ENCODE measurements at regions not wholly inside any gene's neighbourhood (a gene's known extent, or its start where the extent isn't known, plus 50 kb on each side); places are given as distances from the start of the nearest gene placed in this dataset.

- H3K36me3 ChIP-seq (ENCODE audit: control insufficient read depth in 2 of 3, insufficient read depth in 3 of 3, low read length in 3 of 3), result no peaks in the 10 kb centered on the region
- H3K27me3 Mint-ChIP-seq, result peaks cover 0 to 11% (median 3%) of the 10 kb centered on the region in 5 donors
- H3K27me3 ChIP-seq (ENCODE audit: control insufficient read depth in 2 of 2, insufficient read depth in 2 of 2, low read length in 2 of 2), result no peaks in the 10 kb centered on the region
- intact Hi-C loops (cut with micrococcal nuclease), result no loop called here
- H3K4me3 Mint-ChIP-seq, result no peak overlapping the region
- H3K4me3 ChIP-seq (ENCODE audit: low read length), result no peak overlapping the region
- ChIA-PET CTCF (interaction anchor here (0.6 kb wide), 1 partner anchor 1846 kb away, joined by 3 read pairs; no protein-coding TSS in a partner anchor), POLR2A (no interaction called here)
- H3K9me3 Mint-ChIP-seq, result peaks cover 0 to 4% (median 0%) of the 10 kb centered on the region in 11 donors
- ATAC-seq, result no peak
- H3K4me1 ChIP-seq (ENCODE audit: control insufficient read depth in 2 of 2, insufficient read depth in 2 of 2, low read length in 2 of 2), result no peaks in the 10 kb centered on the region
- H3K4me1 Mint-ChIP-seq, result peaks cover 0 to 4% (median 0%) of the 10 kb centered on the region in 7 donors
- no peak overlapping the region for H3K27ac ChIP-seq (ENCODE audit: low read depth, low read length)
- H3K9me3 ChIP-seq (ENCODE audit: control insufficient read depth in 2 of 3, low read length in 3 of 3), result no peaks in the 10 kb centered on the region
- no peak for DNase-seq
- no peaks in the 10 kb centered on the region for H3K36me3 Mint-ChIP-seq
- H3K27ac Mint-ChIP-seq, result no peak overlapping the region
These were observed 62.2 kb upstream of the KIF13A start for GRCh38 chr6:18049646-18050045.

- Histone ChIP-seq H3K9me3 (ENCODE audit: control insufficient read depth in 2 of 3, low read length in 3 of 3) (no peaks in the 10 kb centered on the region), H3K4me3 (ENCODE audit: low read length) (no peak overlapping the region), H3K36me3 (ENCODE audit: control insufficient read depth in 2 of 3, insufficient read depth in 3 of 3, low read length in 3 of 3) (no peaks in the 10 kb centered on the region), H3K27ac (ENCODE audit: low read depth, low read length) (no peak overlapping the region), H3K27me3 (ENCODE audit: control insufficient read depth in 2 of 2, insufficient read depth in 2 of 2, low read length in 2 of 2) (no peaks in the 10 kb centered on the region), H3K4me1 (ENCODE audit: control insufficient read depth in 2 of 2, insufficient read depth in 2 of 2, low read length in 2 of 2) (no peaks in the 10 kb centered on the region)
- H3K36me3 Mint-ChIP-seq, result no peaks in the 10 kb centered on the region
- DNase-seq (no peak), ATAC-seq (no peak)
- peaks cover 0 to 4% (median 0%) of the 10 kb centered on the region in 7 donors for H3K4me1 Mint-ChIP-seq
- H3K27ac Mint-ChIP-seq, result no peak overlapping the region
- peaks cover 0 to 7% (median 3%) of the 10 kb centered on the region in 5 donors for H3K27me3 Mint-ChIP-seq
- H3K4me3 Mint-ChIP-seq, result no peak overlapping the region
- intact Hi-C loops (cut with micrococcal nuclease), result no loop called here
- CTCF ChIA-PET, result interaction anchor here (0.6 kb wide), 1 partner anchor 1845 kb away, joined by 3 read pairs; no protein-coding TSS in a partner anchor
- POLR2A ChIA-PET, result no interaction called here
- peaks cover 0 to 4% (median 0%) of the 10 kb centered on the region in 11 donors for H3K9me3 Mint-ChIP-seq
These were observed 61.7 kb upstream of the KIF13A start for GRCh38 chr6:18048953-18049630.

GRCh38 chr6:18047406-18047805, 60.0 kb upstream of the KIF13A start:
- ATAC-seq, result no peak

GRCh38 chr6:18045507-18045906, 58.1 kb upstream of the KIF13A start:
- intact Hi-C loops (cut with micrococcal nuclease), result no loop called here
- H3K27ac ChIP-seq (ENCODE audit: low read depth, low read length), result no peak overlapping the region
- H3K27me3 ChIP-seq (ENCODE audit: control insufficient read depth in 2 of 2, insufficient read depth in 2 of 2, low read length in 2 of 2), result no peaks in the 10 kb centered on the region
- no peak overlapping the region for H3K27ac Mint-ChIP-seq
- H3K4me1 ChIP-seq (ENCODE audit: control insufficient read depth in 2 of 2, insufficient read depth in 2 of 2, low read length in 2 of 2), result no peaks in the 10 kb centered on the region
- ChIA-PET POLR2A (no interaction called here), CTCF (no interaction called here)
- DNase-seq, result no peak
- no peak overlapping the region for H3K4me3 Mint-ChIP-seq
- H3K9me3 ChIP-seq (ENCODE audit: control insufficient read depth in 2 of 3, low read length in 3 of 3), result no peaks in the 10 kb centered on the region
- no peaks in the 10 kb centered on the region for H3K36me3 ChIP-seq (ENCODE audit: control insufficient read depth in 2 of 3, insufficient read depth in 3 of 3, low read length in 3 of 3)
- peaks cover 0 to 3% (median 0%) of the 10 kb centered on the region in 5 donors for H3K27me3 Mint-ChIP-seq
- H3K36me3 Mint-ChIP-seq, result no peaks in the 10 kb centered on the region
- ATAC-seq, result no peak
- H3K9me3 Mint-ChIP-seq, result peaks cover 0 to 4% (median 0%) of the 10 kb centered on the region in 11 donors
- no peak overlapping the region for H3K4me3 ChIP-seq (ENCODE audit: low read length)
- peaks cover 0 to 4% (median 0%) of the 10 kb centered on the region in 7 donors for H3K4me1 Mint-ChIP-seq

More at GRCh38 chr6:18047406-18047805, 60.0 kb upstream of the KIF13A start:
- Histone ChIP-seq H3K36me3 (ENCODE audit: control insufficient read depth in 2 of 3, insufficient read depth in 3 of 3, low read length in 3 of 3) (no peaks in the 10 kb centered on the region), H3K27ac (ENCODE audit: low read depth, low read length) (no peak overlapping the region), H3K9me3 (ENCODE audit: control insufficient read depth in 2 of 3, low read length in 3 of 3) (no peaks in the 10 kb centered on the region), H3K27me3 (ENCODE audit: control insufficient read depth in 2 of 2, insufficient read depth in 2 of 2, low read length in 2 of 2) (no peaks in the 10 kb centered on the region), H3K4me3 (ENCODE audit: low read length) (no peak overlapping the region), H3K4me1 (ENCODE audit: control insufficient read depth in 2 of 2, insufficient read depth in 2 of 2, low read length in 2 of 2) (no peaks in the 10 kb centered on the region)
- Mint-ChIP-seq H3K4me3 (no peak overlapping the region), H3K27me3 (peaks cover 0 to 3% (median 0%) of the 10 kb centered on the region in 5 donors), H3K4me1 (peaks cover 0 to 4% (median 0%) of the 10 kb centered on the region in 7 donors), H3K36me3 (no peaks in the 10 kb centered on the region), H3K27ac (no peak overlapping the region), H3K9me3 (peaks cover 0 to 4% (median 0%) of the 10 kb centered on the region in 11 donors)
- DNase-seq, result no peak
- intact Hi-C loops (cut with micrococcal nuclease), result no loop called here
- ChIA-PET POLR2A (no interaction called here), CTCF (no interaction called here)

- ChIA-PET CTCF (no interaction called here), POLR2A (no interaction called here)
- peaks cover 0 to 6% (median 0%) of the 10 kb centered on the region in 5 donors for H3K27me3 Mint-ChIP-seq
- no peak overlapping the region for H3K27ac Mint-ChIP-seq
- no peak for ATAC-seq
- H3K27me3 ChIP-seq (ENCODE audit: control insufficient read depth in 2 of 2, insufficient read depth in 2 of 2, low read length in 2 of 2), result no peaks in the 10 kb centered on the region
- no peak overlapping the region for H3K4me3 ChIP-seq (ENCODE audit: low read length)
- DNase-seq, result no peak
- no peaks in the 10 kb centered on the region for H3K4me1 ChIP-seq (ENCODE audit: control insufficient read depth in 2 of 2, insufficient read depth in 2 of 2, low read length in 2 of 2)
- H3K4me3 Mint-ChIP-seq, result no peak overlapping the region
- no peaks in the 10 kb centered on the region for H3K36me3 Mint-ChIP-seq
- no peaks in the 10 kb centered on the region for H3K36me3 ChIP-seq (ENCODE audit: control insufficient read depth in 2 of 3, insufficient read depth in 3 of 3, low read length in 3 of 3)
- intact Hi-C loops (cut with micrococcal nuclease), result no loop called here
- peaks cover 0 to 4% (median 0%) of the 10 kb centered on the region in 11 donors for H3K9me3 Mint-ChIP-seq
- peaks cover 0 to 4% (median 0%) of the 10 kb centered on the region in 7 donors for H3K4me1 Mint-ChIP-seq
- H3K27ac ChIP-seq (ENCODE audit: low read depth, low read length), result no peak overlapping the region
- no peaks in the 10 kb centered on the region for H3K9me3 ChIP-seq (ENCODE audit: control insufficient read depth in 2 of 3, low read length in 3 of 3)
These were observed 56.8 kb upstream of the KIF13A start for GRCh38 chr6:18044108-18044783.

- H3K9me3 Mint-ChIP-seq, result no peaks in the 10 kb centered on the region
- no peaks in the 10 kb centered on the region for H3K36me3 Mint-ChIP-seq
- DNase-seq, result no peak
- ATAC-seq, result no peak
- H3K27me3 ChIP-seq (ENCODE audit: control insufficient read depth in 2 of 2, insufficient read depth in 2 of 2, low read length in 2 of 2), result no peaks in the 10 kb centered on the region
- H3K4me3 ChIP-seq (ENCODE audit: low read length), result no peak overlapping the region
- ChIA-PET POLR2A (no interaction called here), CTCF (no interaction called here)
- H3K4me1 ChIP-seq (ENCODE audit: control insufficient read depth in 2 of 2, insufficient read depth in 2 of 2, low read length in 2 of 2), result no peaks in the 10 kb centered on the region
- no peaks in the 10 kb centered on the region for H3K4me1 Mint-ChIP-seq
- no peak overlapping the region for H3K27ac ChIP-seq (ENCODE audit: low read depth, low read length)
- peaks cover 0 to 6% (median 0%) of the 10 kb centered on the region in 5 donors for H3K27me3 Mint-ChIP-seq
- no peaks in the 10 kb centered on the region for H3K9me3 ChIP-seq (ENCODE audit: control insufficient read depth in 2 of 3, low read length in 3 of 3)
- no peak overlapping the region for H3K4me3 Mint-ChIP-seq
- H3K36me3 ChIP-seq (ENCODE audit: control insufficient read depth in 2 of 3, insufficient read depth in 3 of 3, low read length in 3 of 3), result no peaks in the 10 kb centered on the region
- intact Hi-C loops (cut with micrococcal nuclease), result no loop called here
- H3K27ac Mint-ChIP-seq, result no peak overlapping the region
These were observed 55.2 kb upstream of the KIF13A start for GRCh38 chr6:18042536-18043145.

Measured in naive thymus-derived CD4-positive, alpha-beta T cell (primary cell).